NB4 (cell line): ENCODE measurements at regions not wholly inside any gene's neighbourhood (a gene's known extent, or its start where the extent isn't known, plus 50 kb on each side); places are given as distances from the start of the nearest gene placed in this dataset.

Source experiments
- MAX ChIP-seq: IDR thresholded peaks from 2 replicates; pipeline ENCODE4 v1.6.1; 2011; ENCODE audit warnings: low read depth, low read length
- MYC ChIP-seq: IDR thresholded peaks from 2 replicates; pipeline ENCODE4 v1.6.1; 2011; ENCODE audit warnings: low read depth, low read length
- POLR2A ChIP-seq: IDR thresholded peaks from 2 replicates; pipeline ENCODE4 v1.6.1; 2011; ENCODE audit warnings: mild to moderate bottlenecking; ENCODE audit not compliant: insufficient read length; ENCODE audit errors: extremely low read depth
- TF ChIP-seq, protein P1 (sequence below): IDR thresholded peaks from one replicate; pipeline ENCODE4 v1.5.1; 2012; ENCODE audit warnings: low read depth, low read length

DNA sequence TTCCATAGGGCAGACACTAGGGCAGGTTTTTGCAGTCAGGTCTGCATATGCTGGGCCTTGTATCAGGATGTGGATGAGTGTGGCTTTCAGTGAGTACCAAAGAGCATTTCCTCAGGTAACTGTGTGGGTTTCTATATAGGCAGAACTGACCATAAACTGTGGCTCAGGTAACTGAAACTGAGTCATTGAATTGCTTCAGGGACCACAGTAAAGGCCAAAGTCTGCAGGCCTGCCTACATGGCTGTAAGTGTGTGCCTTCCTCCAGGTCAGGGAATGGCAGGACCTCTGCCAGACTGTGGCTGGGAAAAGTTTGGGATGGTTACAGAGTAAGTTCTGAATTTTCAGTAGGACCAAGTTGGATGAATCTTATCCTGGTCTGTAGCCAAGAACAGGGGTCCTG, 85.6 kb downstream of the ZNF486 start:
- TF ChIP-seq MYC (no peak), POLR2A (no peak), MAX (no peak)
- TF ChIP-seq, protein P1, sequence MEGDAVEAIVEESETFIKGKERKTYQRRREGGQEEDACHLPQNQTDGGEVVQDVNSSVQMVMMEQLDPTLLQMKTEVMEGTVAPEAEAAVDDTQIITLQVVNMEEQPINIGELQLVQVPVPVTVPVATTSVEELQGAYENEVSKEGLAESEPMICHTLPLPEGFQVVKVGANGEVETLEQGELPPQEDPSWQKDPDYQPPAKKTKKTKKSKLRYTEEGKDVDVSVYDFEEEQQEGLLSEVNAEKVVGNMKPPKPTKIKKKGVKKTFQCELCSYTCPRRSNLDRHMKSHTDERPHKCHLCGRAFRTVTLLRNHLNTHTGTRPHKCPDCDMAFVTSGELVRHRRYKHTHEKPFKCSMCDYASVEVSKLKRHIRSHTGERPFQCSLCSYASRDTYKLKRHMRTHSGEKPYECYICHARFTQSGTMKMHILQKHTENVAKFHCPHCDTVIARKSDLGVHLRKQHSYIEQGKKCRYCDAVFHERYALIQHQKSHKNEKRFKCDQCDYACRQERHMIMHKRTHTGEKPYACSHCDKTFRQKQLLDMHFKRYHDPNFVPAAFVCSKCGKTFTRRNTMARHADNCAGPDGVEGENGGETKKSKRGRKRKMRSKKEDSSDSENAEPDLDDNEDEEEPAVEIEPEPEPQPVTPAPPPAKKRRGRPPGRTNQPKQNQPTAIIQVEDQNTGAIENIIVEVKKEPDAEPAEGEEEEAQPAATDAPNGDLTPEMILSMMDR, result no peak
